ENCODE measurements at regions not wholly inside any gene's neighbourhood (a gene's known extent, or its start where the extent isn't known, plus 50 kb on each side); places are given as distances from the start of the nearest gene placed in this dataset.

DNA sequence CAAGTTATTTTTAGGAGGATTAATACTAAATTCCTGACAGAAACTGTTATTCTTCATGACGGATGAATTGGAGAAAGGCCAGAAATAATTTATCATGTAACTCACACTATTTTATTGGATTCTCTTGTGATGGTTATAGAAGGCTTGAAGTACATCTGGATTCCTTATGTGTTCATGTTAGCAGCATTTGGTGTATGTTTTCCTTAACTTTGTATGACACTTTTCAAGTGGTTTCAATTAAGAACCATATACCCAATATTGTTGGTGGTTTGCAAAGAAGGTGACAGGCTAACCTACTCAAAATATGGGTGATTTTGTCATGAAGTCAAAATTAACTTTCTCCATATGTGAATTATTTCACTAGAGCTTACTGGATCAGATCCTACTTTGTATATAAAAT, 532.2 kb upstream of the CNTNAP2 start (continued):
- TF ChIP-seq RAD21 (CRISPR knock-in tag; conservative IDR thresholded peaks at IDR 0.05 in 1 of 2, IDR thresholded peaks at IDR 0.05 in 1 of 2) (no peak), ZNF224 (CRISPR knock-in tag; IDR thresholded peaks at IDR 0.05) (no peak), ZNF239 (CRISPR knock-in tag; IDR thresholded peaks at IDR 0.05) (no peak), ADNP (tag; IDR thresholded peaks at IDR 0.05) (no peak), TEAD1 (CRISPR knock-in tag; IDR thresholded peaks at IDR 0.05) (no peak)
- TF ChIP-seq, protein P1, sequence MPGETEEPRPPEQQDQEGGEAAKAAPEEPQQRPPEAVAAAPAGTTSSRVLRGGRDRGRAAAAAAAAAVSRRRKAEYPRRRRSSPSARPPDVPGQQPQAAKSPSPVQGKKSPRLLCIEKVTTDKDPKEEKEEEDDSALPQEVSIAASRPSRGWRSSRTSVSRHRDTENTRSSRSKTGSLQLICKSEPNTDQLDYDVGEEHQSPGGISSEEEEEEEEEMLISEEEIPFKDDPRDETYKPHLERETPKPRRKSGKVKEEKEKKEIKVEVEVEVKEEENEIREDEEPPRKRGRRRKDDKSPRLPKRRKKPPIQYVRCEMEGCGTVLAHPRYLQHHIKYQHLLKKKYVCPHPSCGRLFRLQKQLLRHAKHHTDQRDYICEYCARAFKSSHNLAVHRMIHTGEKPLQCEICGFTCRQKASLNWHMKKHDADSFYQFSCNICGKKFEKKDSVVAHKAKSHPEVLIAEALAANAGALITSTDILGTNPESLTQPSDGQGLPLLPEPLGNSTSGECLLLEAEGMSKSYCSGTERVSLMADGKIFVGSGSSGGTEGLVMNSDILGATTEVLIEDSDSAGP (CRISPR knock-in tag; IDR thresholded peaks at IDR 0.05): no peak

DNA sequence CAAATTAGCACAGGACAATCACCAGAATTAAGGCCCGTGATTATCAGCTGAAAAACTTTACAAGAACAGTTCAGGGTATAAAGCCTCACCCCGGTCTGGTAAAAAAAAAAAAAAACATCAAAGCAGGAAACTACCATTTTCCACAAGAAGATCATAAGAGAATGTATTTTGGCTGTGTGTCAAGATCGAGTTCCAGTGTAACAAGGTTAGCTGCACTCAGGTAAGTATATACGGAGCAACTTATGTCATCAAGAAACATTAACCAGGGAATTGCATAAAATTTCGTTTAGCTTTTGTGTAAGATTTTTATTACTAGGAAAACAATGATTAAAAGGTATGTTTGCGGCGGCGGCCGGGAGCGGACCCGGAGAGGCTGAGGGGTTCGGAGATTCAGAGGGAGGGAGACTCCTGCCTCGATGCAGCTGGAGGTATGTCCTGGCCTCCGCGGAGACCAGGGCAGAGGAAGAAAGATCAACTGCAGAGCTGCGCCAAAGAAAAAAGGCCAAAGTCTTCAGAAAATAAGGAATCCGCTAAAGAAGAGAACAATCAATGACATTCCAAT, 533.8 kb upstream of the CNTNAP2 start:
- ChIA-PET POLR2A (no interaction called here), CTCF (ENCODE audit: low intra/inter-chr PET ratio) (no interaction called here)
- Histone ChIP-seq H3K36me3 (ENCODE audit: control insufficient read depth, insufficient read depth, low read length) (no peaks in the 10 kb centered on the region), H2AFZ (ENCODE audit: low read depth, low read length) (no peak overlapping the region), H3K79me2 (ENCODE audit: control insufficient read depth, insufficient read depth, low read length) (no peaks in the 10 kb centered on the region), H3K9ac (ENCODE audit: insufficient read depth in 1 of 2, low read depth in 2 of 2, low read length in 2 of 2) (no peak overlapping the region), H3K4me1 (replicated peaks in 1 of 2; ENCODE audit: control insufficient read depth in 2 of 2, insufficient read depth in 2 of 2, low read length in 2 of 2) (no peaks in the 10 kb centered on the region), H4K20me1 (replicated peaks; ENCODE audit: control insufficient read depth, insufficient read depth, low read length) (no peaks in the 10 kb centered on the region), H3K9me3 (replicated peaks; ENCODE audit: control insufficient read depth, insufficient read depth, low read depth, low read length) (no peaks in the 10 kb centered on the region), H3K4me3 (no peak overlapping the region), H3K27ac (ENCODE audit: extremely low read depth, low read depth, low read length) (no peak overlapping the region), H3K27me3 (ENCODE audit: control insufficient read depth in 2 of 2, insufficient read depth in 2 of 2, low read length in 2 of 2) (no peaks in the 10 kb centered on the region), H3K9me1 (ENCODE audit: control insufficient read depth, insufficient read depth, low read length) (no peaks in the 10 kb centered on the region), H3K4me2 (ENCODE audit: insufficient read depth, low read length) (no peak overlapping the region)
- ATAC-seq: no peak
- no peak for DNase-seq (ENCODE audit: extremely low read depth in 1 of 4, low spot score in 3 of 4)
- TF ChIP-seq PTBP1 (IDR thresholded peaks at IDR 0.05; ENCODE audit: low read depth, low read length): no peak
- TF ChIP-seq, protein P2, sequence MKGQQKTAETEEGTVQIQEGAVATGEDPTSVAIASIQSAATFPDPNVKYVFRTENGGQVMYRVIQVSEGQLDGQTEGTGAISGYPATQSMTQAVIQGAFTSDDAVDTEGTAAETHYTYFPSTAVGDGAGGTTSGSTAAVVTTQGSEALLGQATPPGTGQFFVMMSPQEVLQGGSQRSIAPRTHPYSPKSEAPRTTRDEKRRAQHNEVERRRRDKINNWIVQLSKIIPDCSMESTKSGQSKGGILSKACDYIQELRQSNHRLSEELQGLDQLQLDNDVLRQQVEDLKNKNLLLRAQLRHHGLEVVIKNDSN (CRISPR knock-in tag; IDR thresholded peaks at IDR 0.05): no peak
- TF ChIP-seq RBM34 (IDR thresholded peaks at IDR 0.05; ENCODE audit: borderline replicate concordance, insufficient read depth, low read length): no peak
- TF ChIP-seq LARP7 (IDR thresholded peaks at IDR 0.05): no peak
- no peak for TF ChIP-seq NUFIP1 (IDR thresholded peaks at IDR 0.05; ENCODE audit: partially characterized antibody)
- TF ChIP-seq, protein P3, sequence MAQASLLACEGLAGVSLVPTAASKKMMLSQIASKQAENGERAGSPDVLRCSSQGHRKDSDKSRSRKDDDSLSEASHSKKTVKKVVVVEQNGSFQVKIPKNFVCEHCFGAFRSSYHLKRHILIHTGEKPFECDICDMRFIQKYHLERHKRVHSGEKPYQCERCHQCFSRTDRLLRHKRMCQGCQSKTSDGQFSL (CRISPR knock-in tag; IDR thresholded peaks at IDR 0.05): no peak
- TF ChIP-seq, protein P3 (tag; IDR thresholded peaks at IDR 0.05): no peak
- no peak for TF ChIP-seq ZNF77 (CRISPR knock-in tag; IDR thresholded peaks at IDR 0.05)
- TF ChIP-seq PYGO2 (tag; IDR thresholded peaks at IDR 0.05): no peak
- TF ChIP-seq SMC3 (conservative IDR thresholded peaks at IDR 0.05; ENCODE audit: insufficient read depth, low read depth, low read length): no peak
- TF ChIP-seq, protein P4, sequence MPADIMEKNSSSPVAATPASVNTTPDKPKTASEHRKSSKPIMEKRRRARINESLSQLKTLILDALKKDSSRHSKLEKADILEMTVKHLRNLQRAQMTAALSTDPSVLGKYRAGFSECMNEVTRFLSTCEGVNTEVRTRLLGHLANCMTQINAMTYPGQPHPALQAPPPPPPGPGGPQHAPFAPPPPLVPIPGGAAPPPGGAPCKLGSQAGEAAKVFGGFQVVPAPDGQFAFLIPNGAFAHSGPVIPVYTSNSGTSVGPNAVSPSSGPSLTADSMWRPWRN (IDR thresholded peaks at IDR 0.05; ENCODE audit: low read depth): no peak
- TF ChIP-seq ARID1B (IDR thresholded peaks at IDR 0.05): no peak
- FAIRE-seq: no peak
- 2% methylated on average over 17 of the region's 17 CpGs for WGBS (ENCODE audit: insufficient coverage, low coverage, missing lambda C conversion rate)
- BruUV-seq (replicated peaks): no TSS peak
- in situ Hi-C loops (cut with MboI) (no loop called here), intact Hi-C loops (cut with micrococcal nuclease) (no loop called here)

All from K562 (cell line).